ENCODE measurements at regions not wholly inside any gene's neighbourhood (a gene's known extent, or its start where the extent isn't known, plus 50 kb on each side); places are given as distances from the start of the nearest gene placed in this dataset.

DNA sequence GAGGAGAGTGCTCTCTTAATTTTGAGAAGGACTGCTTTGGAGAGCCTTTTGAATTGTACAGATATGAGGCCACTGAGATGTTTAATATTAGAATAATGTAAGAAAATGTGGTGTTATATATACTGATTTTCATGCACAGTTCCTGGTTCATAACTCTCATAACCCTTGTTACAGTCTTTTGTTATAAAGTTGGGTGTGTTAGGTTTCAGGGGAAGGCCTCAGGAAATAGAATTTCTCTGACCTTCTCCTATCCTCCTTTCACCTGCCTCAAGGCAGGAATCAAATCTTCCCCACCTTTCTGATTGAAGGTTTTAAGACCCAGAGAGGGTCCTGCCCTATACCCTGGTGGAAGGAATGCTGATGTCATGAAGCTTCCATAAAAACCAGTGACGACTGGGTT, 245.9 kb downstream of the NSUN3 start:
- TF ChIP-seq CTCF (IDR thresholded peaks at IDR 0.05; ENCODE audit: low read length) (no peak), EZH2 (IDR thresholded peaks at IDR 0.05; ENCODE audit: borderline replicate concordance, low read length) (no peak)
